ENCODE measurements at regions not wholly inside any gene's neighbourhood (a gene's known extent, or its start where the extent isn't known, plus 50 kb on each side); places are given as distances from the start of the nearest gene placed in this dataset.

DNA sequence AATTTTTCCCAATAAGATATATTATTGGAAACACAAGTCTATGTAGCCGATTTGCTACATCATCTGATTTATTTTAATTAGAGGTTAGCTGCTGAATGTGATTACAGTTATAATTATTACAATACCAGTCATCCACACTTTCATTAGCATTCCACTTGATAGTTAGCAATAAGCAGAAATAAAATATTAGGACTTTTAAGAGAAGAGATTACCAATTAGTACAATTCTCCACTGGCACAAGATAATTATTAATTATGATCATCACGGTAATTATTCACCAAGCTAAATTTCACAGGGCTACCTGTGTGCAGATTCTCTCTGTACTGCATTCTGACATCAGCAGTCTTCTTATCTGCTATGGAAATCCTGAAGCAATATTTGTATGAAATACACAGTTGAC lies 474.7 kb downstream of the TLE4 start:
- TF ChIP-seq EZH2 (IDR thresholded peaks at IDR 0.05) = no peak
- TF ChIP-seq, protein P1, sequence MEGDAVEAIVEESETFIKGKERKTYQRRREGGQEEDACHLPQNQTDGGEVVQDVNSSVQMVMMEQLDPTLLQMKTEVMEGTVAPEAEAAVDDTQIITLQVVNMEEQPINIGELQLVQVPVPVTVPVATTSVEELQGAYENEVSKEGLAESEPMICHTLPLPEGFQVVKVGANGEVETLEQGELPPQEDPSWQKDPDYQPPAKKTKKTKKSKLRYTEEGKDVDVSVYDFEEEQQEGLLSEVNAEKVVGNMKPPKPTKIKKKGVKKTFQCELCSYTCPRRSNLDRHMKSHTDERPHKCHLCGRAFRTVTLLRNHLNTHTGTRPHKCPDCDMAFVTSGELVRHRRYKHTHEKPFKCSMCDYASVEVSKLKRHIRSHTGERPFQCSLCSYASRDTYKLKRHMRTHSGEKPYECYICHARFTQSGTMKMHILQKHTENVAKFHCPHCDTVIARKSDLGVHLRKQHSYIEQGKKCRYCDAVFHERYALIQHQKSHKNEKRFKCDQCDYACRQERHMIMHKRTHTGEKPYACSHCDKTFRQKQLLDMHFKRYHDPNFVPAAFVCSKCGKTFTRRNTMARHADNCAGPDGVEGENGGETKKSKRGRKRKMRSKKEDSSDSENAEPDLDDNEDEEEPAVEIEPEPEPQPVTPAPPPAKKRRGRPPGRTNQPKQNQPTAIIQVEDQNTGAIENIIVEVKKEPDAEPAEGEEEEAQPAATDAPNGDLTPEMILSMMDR (IDR thresholded peaks at IDR 0.05) = no peak

Data from neural progenitor cell (in vitro differentiated cells).